Fibroblast of mammary gland (primary cell): ENCODE measurements at regions not wholly inside any gene's neighbourhood (a gene's known extent, or its start where the extent isn't known, plus 50 kb on each side); places are given as distances from the start of the nearest gene placed in this dataset.
"Not testable (repeated sequence)": the region's sequence is repeated elsewhere in the genome, so short reads cannot be mapped to it uniquely, and the experiment has no call there.

Experiments used
- DNase-seq: peaks from one replicate; pipeline ENCODE4 v3.0.0-alpha.2; 2010; ENCODE audit warnings: low read depth
- H3K4me3 ChIP-seq: 2 replicates; pipeline ENCODE4 v1.5.1; 2011; ENCODE audit warnings: low read depth, mild to moderate bottlenecking, low read length, moderate library complexity; ENCODE audit not compliant: control insufficient read depth
- CTCF ChIP-seq: conservative IDR thresholded peaks from 2 replicates; pipeline ENCODE4 v1.5.1; 2011; ENCODE audit warnings: low read depth, low read length, inconsistent platforms; ENCODE audit not compliant: control insufficient read depth, insufficient read depth

- H3K4me3 ChIP-seq, result no peak overlapping the region
- no peak for TF ChIP-seq CTCF
- no peak for DNase-seq
Observed at GRCh38 chr1:29931477-29932175, 695.3 kb downstream of the PTPRU start.

- no peak for TF ChIP-seq CTCF
- DNase-seq, result no peak
Observed at GRCh38 chr1:29925058-29925457, 688.7 kb downstream of the PTPRU start.

GRCh38 chr1:29924017-29924431, 687.7 kb downstream of the PTPRU start:
- no peak overlapping the region for H3K4me3 ChIP-seq
- no peak for TF ChIP-seq CTCF
- no peak for DNase-seq

More at GRCh38 chr1:29925058-29925457, 688.7 kb downstream of the PTPRU start:
- no peak overlapping the region for H3K4me3 ChIP-seq

- no peak overlapping the region for H3K4me3 ChIP-seq
- no peak for DNase-seq
- TF ChIP-seq CTCF, result no peak
Observed at GRCh38 chr1:29921741-29922140, 685.4 kb downstream of the PTPRU start.

- H3K4me3 ChIP-seq, result no peak overlapping the region
- no peak for TF ChIP-seq CTCF
- no peak for DNase-seq
Observed at GRCh38 chr1:29920784-29921183, 684.5 kb downstream of the PTPRU start.

DNA sequence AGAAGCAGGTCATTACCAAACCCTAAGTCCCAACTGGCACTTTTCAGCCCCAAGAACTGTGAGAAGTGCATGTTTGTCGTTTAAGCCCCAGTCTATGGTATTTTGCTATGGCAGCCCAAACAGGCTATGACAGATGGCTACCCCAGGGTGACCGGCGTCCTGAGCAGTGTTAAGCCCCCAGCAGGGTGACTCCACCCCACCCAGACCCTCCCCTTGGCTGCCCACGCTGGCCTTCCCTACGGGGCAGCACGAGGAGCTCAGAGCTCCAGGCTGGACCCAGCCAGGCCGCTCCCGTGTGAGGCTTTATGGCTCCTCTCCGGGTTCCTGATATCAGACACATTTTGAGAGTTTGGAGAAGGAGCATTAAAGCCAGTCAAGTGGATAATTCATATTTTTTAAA, 684.0 kb downstream of the PTPRU start:
- TF ChIP-seq CTCF, result no peak
- DNase-seq, result no peak
- no peak overlapping the region for H3K4me3 ChIP-seq

- DNase-seq, H3K4me3 ChIP-seq: not testable (repeated sequence)
Observed at GRCh38 chr1:29919041-29919440, 682.7 kb downstream of the PTPRU start.
